ENCODE measurements at regions not wholly inside any gene's neighbourhood (a gene's known extent, or its start where the extent isn't known, plus 50 kb on each side); places are given as distances from the start of the nearest gene placed in this dataset.
"Not testable (repeated sequence)": the region's sequence is repeated elsewhere in the genome, so short reads cannot be mapped to it uniquely, and the experiment has no call there.

DNA sequence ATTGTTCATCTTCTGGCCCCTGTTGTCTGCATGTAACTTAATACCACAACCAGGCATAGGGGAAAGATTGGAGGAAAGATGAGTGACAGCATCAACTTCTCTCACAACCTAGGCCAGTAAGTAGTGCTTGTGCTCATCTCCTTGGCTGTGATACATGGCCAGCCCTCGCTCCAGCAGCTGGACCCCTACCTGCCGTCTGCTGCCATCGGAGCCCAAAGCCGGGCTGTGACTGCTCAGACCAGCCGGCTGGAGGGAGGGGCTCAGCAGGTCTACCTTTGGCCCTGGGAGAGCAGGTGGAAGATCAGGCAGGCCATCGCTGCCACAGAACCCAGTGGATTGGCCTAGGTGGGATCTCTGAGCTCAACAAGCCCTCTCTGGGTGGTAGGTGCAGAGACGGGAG is 268.8 kb downstream of the OR4F29 start:
- intact Hi-C loops (cut with DNase I; ENCODE audit: low total_unique reads); H3K4me3 ChIP-seq; H3K27me3 ChIP-seq; H3K36me3 ChIP-seq (ENCODE audit: low read depth, missing control alignments); H3K9me3 ChIP-seq; H3K4me1 ChIP-seq; H3K27ac ChIP-seq: not testable (repeated sequence)
- 82% methylated on average over 6 of the region's 7 CpGs; no CpG with 5 or more reads in 1 of the 2 donors for WGBS, 2 donors
- DNase-seq: peak; percentile 10

- DNase-seq: peak; percentile 92
- H3K4me3 ChIP-seq: peak overlapping the region; percentile 46 to 47
- H3K36me3 ChIP-seq (ENCODE audit: low read depth, missing control alignments); H3K27me3 ChIP-seq; intact Hi-C loops (cut with DNase I; ENCODE audit: low total_unique reads); H3K27ac ChIP-seq; H3K4me1 ChIP-seq; H3K9me3 ChIP-seq: not testable (repeated sequence)
- peak in 1 of 3 experiments; percentile 70 for TF ChIP-seq CTCF (IDR thresholded peaks at IDR 0.05)
- 67 to 71% methylated on average over 53 to 54 of the region's 79 CpGs for WGBS, 2 donors
Measured at GRCh38 chr1:181247-182216, 269.9 kb downstream of the OR4F29 start.

DNA sequence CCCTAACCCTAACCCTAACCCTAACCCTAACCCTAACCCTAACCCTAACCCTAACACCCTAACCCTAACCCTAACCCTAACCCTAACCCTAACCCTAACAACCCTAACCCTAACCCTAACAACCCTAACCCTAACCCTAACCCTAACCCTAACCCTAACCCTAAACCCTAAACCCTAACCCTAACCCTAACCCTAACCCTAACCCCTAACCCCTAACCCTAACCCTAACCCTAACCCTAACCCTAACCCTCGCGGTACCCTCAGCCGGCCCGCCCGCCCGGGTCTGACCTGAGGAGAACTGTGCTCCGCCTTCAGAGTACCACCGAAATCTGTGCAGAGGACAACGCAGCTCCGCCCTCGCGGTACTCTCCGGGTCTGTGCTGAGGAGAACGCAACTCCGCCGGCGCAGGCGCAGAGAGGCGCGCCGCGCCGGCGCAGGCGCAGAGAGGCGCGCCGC is 270.7 kb downstream of the OR4F29 start:
- H3K4me1 ChIP-seq; H3K27ac ChIP-seq; intact Hi-C loops (cut with DNase I; ENCODE audit: low total_unique reads); H3K27me3 ChIP-seq; H3K4me3 ChIP-seq; H3K36me3 ChIP-seq (ENCODE audit: low read depth, missing control alignments); H3K9me3 ChIP-seq: not testable (repeated sequence)
- DNase-seq: peak; percentile 72
- 60 to 79% methylated on average over 2 to 28 of the region's 28 CpGs for WGBS, 2 donors

DNA sequence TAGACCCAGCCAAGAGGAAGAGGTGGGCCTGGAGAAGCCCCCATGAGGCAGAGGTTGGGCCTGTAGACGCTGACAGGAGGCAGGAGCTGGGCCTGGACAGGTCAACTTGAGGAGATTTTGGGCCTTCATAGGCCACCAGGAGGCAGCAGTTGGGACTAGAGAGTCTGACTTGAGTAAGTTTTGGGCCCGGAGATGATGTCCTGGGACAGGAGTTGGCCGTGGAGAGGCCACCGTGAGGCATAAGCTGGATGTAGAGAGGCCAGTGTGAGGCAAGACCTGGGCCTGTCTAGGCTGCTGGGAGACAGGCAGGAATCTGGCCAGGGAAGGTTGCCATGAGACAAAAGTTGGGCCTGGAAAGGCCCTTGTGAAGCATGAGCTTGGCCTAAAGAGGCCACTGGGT is 312.6 kb downstream of the OR4F29 start:
- H3K4me1 ChIP-seq; H3K36me3 ChIP-seq (ENCODE audit: low read depth, missing control alignments); intact Hi-C loops (cut with DNase I; ENCODE audit: low total_unique reads); H3K27me3 ChIP-seq; H3K9me3 ChIP-seq; H3K27ac ChIP-seq; H3K4me3 ChIP-seq; DNase-seq: not testable (repeated sequence)
- WGBS, 2 donors: 100% methylated on average over 3 of the region's 4 CpGs; no CpG with 5 or more reads in 1 of the 2 donors

DNA sequence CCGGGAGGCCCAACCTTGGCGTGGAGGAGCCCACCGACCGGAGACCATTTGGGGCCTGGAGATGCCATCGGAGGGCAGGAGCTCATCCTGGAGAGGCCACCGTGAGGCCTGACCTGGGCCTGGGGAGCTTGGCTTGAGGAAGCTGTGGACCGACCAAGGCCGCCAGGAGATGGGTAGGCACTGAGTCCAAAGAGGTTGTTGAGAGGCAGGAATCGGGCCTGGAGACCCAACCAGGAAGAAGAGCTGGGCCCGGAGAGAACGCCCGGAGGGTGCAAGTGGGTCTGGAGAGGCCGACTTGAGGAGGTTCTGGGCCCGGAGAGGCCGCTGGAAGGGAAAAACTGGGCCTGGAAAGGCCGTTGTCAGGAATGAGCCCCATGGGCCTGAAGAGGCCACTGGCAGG is 313.8 kb downstream of the OR4F29 start:
- DNase-seq; H3K36me3 ChIP-seq (ENCODE audit: low read depth, missing control alignments); intact Hi-C loops (cut with DNase I; ENCODE audit: low total_unique reads); H3K4me1 ChIP-seq; H3K27me3 ChIP-seq; H3K27ac ChIP-seq; H3K9me3 ChIP-seq; H3K4me3 ChIP-seq: not testable (repeated sequence)
- WGBS, 2 donors: 85% methylated on average over 4 of the region's 16 CpGs; no CpG with 5 or more reads in 1 of the 2 donors

GRCh38 chr1:136344-136932 is 315.0 kb downstream of the OR4F29 start:
- H3K27ac ChIP-seq; H3K4me1 ChIP-seq; H3K4me3 ChIP-seq; H3K36me3 ChIP-seq (ENCODE audit: low read depth, missing control alignments); H3K9me3 ChIP-seq; DNase-seq; H3K27me3 ChIP-seq; intact Hi-C loops (cut with DNase I; ENCODE audit: low total_unique reads): not testable (repeated sequence)
- WGBS, 2 donors: 95 to 96% methylated on average over 10 to 33 of the region's 34 CpGs

DNA sequence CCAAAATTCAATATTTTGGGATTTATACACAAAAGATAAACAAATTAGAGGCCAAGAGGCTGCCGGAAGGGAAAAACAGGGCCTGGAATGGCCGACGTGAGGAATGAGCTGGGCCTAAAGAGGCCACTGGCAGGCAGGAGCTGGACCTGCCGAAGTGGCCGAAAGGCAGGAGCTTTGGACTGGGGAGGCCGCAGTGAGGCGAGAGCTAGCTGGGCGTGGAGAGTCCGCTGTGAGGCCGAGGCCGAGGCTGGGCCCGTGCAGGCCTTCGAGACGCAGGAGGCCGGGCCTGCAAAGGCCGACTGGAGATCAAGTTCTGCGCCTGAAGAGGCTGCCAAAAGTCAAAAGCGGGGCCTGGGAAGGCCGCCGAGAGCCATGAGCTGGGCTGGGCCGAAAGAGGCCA is 316.5 kb downstream of the OR4F29 start:
- H3K27ac ChIP-seq; H3K27me3 ChIP-seq; H3K4me1 ChIP-seq; DNase-seq; H3K36me3 ChIP-seq (ENCODE audit: low read depth, missing control alignments); intact Hi-C loops (cut with DNase I; ENCODE audit: low total_unique reads); H3K9me3 ChIP-seq; H3K4me3 ChIP-seq: not testable (repeated sequence)
- 96 to 100% methylated on average over 5 to 17 of the region's 21 CpGs for WGBS, 2 donors

DNA sequence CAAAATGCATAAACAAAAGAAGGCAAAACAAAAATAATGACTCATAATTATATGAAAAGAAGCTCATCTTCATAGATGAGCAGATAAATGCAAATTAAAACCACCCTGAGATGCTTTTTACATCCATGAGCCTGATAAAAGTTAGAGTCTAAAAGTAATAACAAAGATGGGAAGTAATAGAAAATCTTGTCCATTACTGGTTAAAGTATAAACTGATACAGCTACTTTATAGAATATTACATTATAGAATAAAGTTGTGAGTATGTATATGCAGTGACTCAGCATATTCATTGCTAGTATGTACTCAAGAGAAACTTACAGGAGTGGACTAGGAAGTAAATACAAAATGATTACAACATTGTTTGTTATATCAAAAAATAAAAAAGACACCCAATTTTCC is 333.0 kb downstream of the OR4F29 start:
- H3K27ac ChIP-seq; intact Hi-C loops (cut with DNase I; ENCODE audit: low total_unique reads); H3K27me3 ChIP-seq; H3K36me3 ChIP-seq (ENCODE audit: low read depth, missing control alignments); DNase-seq; H3K4me1 ChIP-seq; H3K4me3 ChIP-seq; H3K9me3 ChIP-seq: not testable (repeated sequence)

GRCh38 chr1:115534-115933 is 335.9 kb downstream of the OR4F29 start:
- WGBS, 2 donors: 66% methylated on average over 2 of the region's 2 CpGs; no CpG with 5 or more reads in 1 of the 2 donors
- H3K9me3 ChIP-seq; H3K27me3 ChIP-seq; H3K4me3 ChIP-seq; H3K36me3 ChIP-seq (ENCODE audit: low read depth, missing control alignments); DNase-seq; H3K27ac ChIP-seq; intact Hi-C loops (cut with DNase I; ENCODE audit: low total_unique reads); H3K4me1 ChIP-seq: not testable (repeated sequence)

GRCh38 chr1:104776-105175 is 346.7 kb downstream of the OR4F29 start:
- not testable (repeated sequence) for DNase-seq, H3K4me1 ChIP-seq

GRCh38 chr1:99481-99880 is 352.0 kb downstream of the OR4F29 start:
- H3K4me3 ChIP-seq; H3K27ac ChIP-seq; H3K9me3 ChIP-seq; H3K27me3 ChIP-seq; DNase-seq; H3K36me3 ChIP-seq (ENCODE audit: low read depth, missing control alignments); H3K4me1 ChIP-seq; intact Hi-C loops (cut with DNase I; ENCODE audit: low total_unique reads): not testable (repeated sequence)
- WGBS, 2 donors: 0% methylated on average over 1 of the region's 3 CpGs; no CpG with 5 or more reads in 1 of the 2 donors

More at GRCh38 chr1:104776-105175, 346.7 kb downstream of the OR4F29 start:
- H3K27ac ChIP-seq; H3K4me3 ChIP-seq; intact Hi-C loops (cut with DNase I; ENCODE audit: low total_unique reads); H3K27me3 ChIP-seq; H3K36me3 ChIP-seq (ENCODE audit: low read depth, missing control alignments); H3K9me3 ChIP-seq: not testable (repeated sequence)
- WGBS, 2 donors: 14% methylated on average over 1 of the region's 3 CpGs; no CpG with 5 or more reads in 1 of the 2 donors
